ENCODE measurements at regions not wholly inside any gene's neighbourhood (a gene's known extent, or its start where the extent isn't known, plus 50 kb on each side); places are given as distances from the start of the nearest gene placed in this dataset.
"Not testable (repeated sequence)": the region's sequence is repeated elsewhere in the genome, so short reads cannot be mapped to it uniquely, and the experiment has no call there.

GRCh38 chr12:107605293-107605692, 80.3 kb upstream of the PWP1 start:
- H3K27ac ChIP-seq = no peak overlapping the region
- DNase-seq (no peak), ATAC-seq (no peak)

GRCh38 chr12:107607464-107608392, 77.9 kb upstream of the PWP1 start:
- peak; percentile 92 for TF ChIP-seq CTCF (IDR thresholded peaks at IDR 0.05)
- Histone ChIP-seq H3K27me3 (ENCODE audit: low read depth) (peaks cover 5% of the 10 kb centered on the region), H3K9me3 (no peaks in the 10 kb centered on the region), H3K27ac (no peak overlapping the region), H3K36me3 (no peaks in the 10 kb centered on the region), H3K4me1 (no peaks in the 10 kb centered on the region), H3K4me3 (no peak overlapping the region)
- intact Hi-C loops (cut with DNase I) = loop anchor here (5.0 kb wide), 1 partner anchor 470 kb away; no protein-coding TSS in a partner anchor
- DNase-seq = peak; percentile 85
- peak; percentile 82 to 86 for ATAC-seq

More at GRCh38 chr12:107605293-107605692, 80.3 kb upstream of the PWP1 start:
- no peaks in the 10 kb centered on the region for H3K9me3 ChIP-seq
- no peaks in the 10 kb centered on the region for H3K4me1 ChIP-seq
- H3K4me3 ChIP-seq = no peak overlapping the region
- intact Hi-C loops (cut with DNase I) = loop anchor here (5.0 kb wide), 1 partner anchor 468 kb away; no protein-coding TSS in a partner anchor
- peaks cover 5% of the 10 kb centered on the region for H3K27me3 ChIP-seq (ENCODE audit: low read depth)
- H3K36me3 ChIP-seq = no peaks in the 10 kb centered on the region
- no peak for TF ChIP-seq CTCF (IDR thresholded peaks at IDR 0.05)

- ATAC-seq; H3K4me1 ChIP-seq; H3K27me3 ChIP-seq (ENCODE audit: low read depth); DNase-seq; H3K27ac ChIP-seq; H3K4me3 ChIP-seq; H3K36me3 ChIP-seq; H3K9me3 ChIP-seq: not testable (repeated sequence)
- intact Hi-C loops (cut with DNase I) = loop anchor here (5.0 kb wide), 1 partner anchor 471 kb away; no protein-coding TSS in a partner anchor
Observed at GRCh38 chr12:107608779-107609178, 76.8 kb upstream of the PWP1 start.

- peak; percentile 38 for TF ChIP-seq CTCF (IDR thresholded peaks at IDR 0.05)
- peaks cover 5% of the 10 kb centered on the region for H3K27me3 ChIP-seq (ENCODE audit: low read depth)
- no peak overlapping the region for H3K4me3 ChIP-seq
- H3K9me3 ChIP-seq = no peaks in the 10 kb centered on the region
- no peak for ATAC-seq
- no peak overlapping the region for H3K27ac ChIP-seq
- intact Hi-C loops (cut with DNase I) = no loop called here
- no peaks in the 10 kb centered on the region for H3K4me1 ChIP-seq
- H3K36me3 ChIP-seq = no peaks in the 10 kb centered on the region
- DNase-seq = no peak
Observed at GRCh38 chr12:107610021-107610859, 75.4 kb upstream of the PWP1 start.

- no peaks in the 10 kb centered on the region for H3K36me3 ChIP-seq
- peaks cover 5% of the 10 kb centered on the region for H3K27me3 ChIP-seq (ENCODE audit: low read depth)
- intact Hi-C loops (cut with DNase I) = no loop called here
- H3K4me3 ChIP-seq = no peak overlapping the region
- ATAC-seq (no peak), DNase-seq (no peak)
- TF ChIP-seq CTCF (IDR thresholded peaks at IDR 0.05) = no peak
- no peak overlapping the region for H3K27ac ChIP-seq
- no peaks in the 10 kb centered on the region for H3K9me3 ChIP-seq
- no peaks in the 10 kb centered on the region for H3K4me1 ChIP-seq
Observed at GRCh38 chr12:107612508-107612907, 73.1 kb upstream of the PWP1 start.
